ENCODE measurements at regions not wholly inside any gene's neighbourhood (a gene's known extent, or its start where the extent isn't known, plus 50 kb on each side); places are given as distances from the start of the nearest gene placed in this dataset.

DNA sequence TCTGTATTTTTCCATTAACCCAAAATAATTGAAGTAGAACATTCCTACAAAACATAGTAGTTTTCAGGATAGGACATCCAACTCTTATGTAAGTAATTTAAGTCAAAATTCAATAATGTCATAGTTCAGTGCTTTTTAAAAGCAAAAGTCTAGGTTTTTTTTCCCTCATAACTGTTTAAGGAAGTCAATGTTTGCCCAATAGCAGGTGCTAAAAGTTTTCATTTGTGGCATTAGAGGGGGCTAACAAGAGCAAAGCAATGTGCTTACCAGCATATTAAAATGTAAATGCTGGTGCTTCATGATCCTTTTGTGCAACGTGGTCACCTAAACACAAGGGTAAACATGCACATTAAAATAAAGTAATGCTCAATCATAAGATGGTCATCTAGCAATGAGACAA lies 155.2 kb upstream of the PPP1R2C start:
- Histone ChIP-seq H4K20me1 (ENCODE audit: control insufficient read depth, insufficient read depth, low read length, poor library complexity, severe bottlenecking) (no peaks in the 10 kb centered on the region), H3K4me1 (ENCODE audit: control insufficient read depth in 2 of 2, insufficient read depth in 2 of 2, low read length in 2 of 2) (peaks cover 24 to 28% of the 10 kb centered on the region in 2 donors), H2AFZ (ENCODE audit: insufficient read depth, low read depth, low read length, poor library complexity, severe bottlenecking) (no peak overlapping the region), H3K9ac (ENCODE audit: low read length) (no peak overlapping the region), H3K36me3 (replicated peaks in 1 of 2; ENCODE audit: control extremely low read depth in 1 of 2, control insufficient read depth in 1 of 2, extremely low read depth in 1 of 2, insufficient read depth in 2 of 2, low read length in 1 of 2) (no peaks in the 10 kb centered on the region), H3K27ac (ENCODE audit: low read length in 2 of 2) (no peak overlapping the region), H3K4me3 (ENCODE audit: control extremely low read depth in 1 of 5, extremely low read depth in 1 of 5, insufficient read depth in 1 of 5, low read depth in 2 of 5, low read length in 4 of 5) (no peak overlapping the region), H3K27me3 (replicated peaks in 1 of 4; ENCODE audit: control extremely low read depth in 1 of 4, control insufficient read depth in 3 of 4, insufficient read depth in 4 of 4, low read length in 3 of 4) (no peaks in the 10 kb centered on the region), H3K4me2 (replicated peaks; ENCODE audit: low read depth, low read length, poor library complexity, severe bottlenecking) (peak overlapping the region; percentile 51), H3K79me2 (ENCODE audit: control insufficient read depth, insufficient read depth, low read length) (no peaks in the 10 kb centered on the region), H3K9me3 (ENCODE audit: control extremely low read depth in 1 of 3, control insufficient read depth in 2 of 3, insufficient read depth in 1 of 3, low read length in 2 of 3) (peaks cover 0 to 4% (median 3%) of the 10 kb centered on the region in 3 donors)
- ATAC-seq (ENCODE audit: low read depth) (no peak), DNase-seq (no peak)
- CTCF ChIA-PET = no interaction called here
- Mint-ChIP-seq H3K9me3 (ENCODE audit: insufficient read depth) (no peaks in the 10 kb centered on the region), H3K27ac (peak overlapping the region; percentile 94), H3K4me1 (peaks cover 39% of the 10 kb centered on the region), H3K4me3 (peak overlapping the region; percentile 48), H3K27me3 (no peaks in the 10 kb centered on the region)
- intact Hi-C loops (cut with micrococcal nuclease) = loop anchor here (10.0 kb wide), 1 partner anchor 68 kb away; no protein-coding TSS in a partner anchor
- POLR2A ChIA-PET = no interaction called here
- WGBS (ENCODE audit: insufficient coverage) = no CpG with 5 or more reads among the region's 1 CpG
- no peak for TF ChIP-seq EZH2 (IDR thresholded peaks at IDR 0.05; ENCODE audit: borderline replicate concordance, insufficient read depth, low read depth, low read length, poor library complexity, severe bottlenecking)
- TF ChIP-seq, protein P1, sequence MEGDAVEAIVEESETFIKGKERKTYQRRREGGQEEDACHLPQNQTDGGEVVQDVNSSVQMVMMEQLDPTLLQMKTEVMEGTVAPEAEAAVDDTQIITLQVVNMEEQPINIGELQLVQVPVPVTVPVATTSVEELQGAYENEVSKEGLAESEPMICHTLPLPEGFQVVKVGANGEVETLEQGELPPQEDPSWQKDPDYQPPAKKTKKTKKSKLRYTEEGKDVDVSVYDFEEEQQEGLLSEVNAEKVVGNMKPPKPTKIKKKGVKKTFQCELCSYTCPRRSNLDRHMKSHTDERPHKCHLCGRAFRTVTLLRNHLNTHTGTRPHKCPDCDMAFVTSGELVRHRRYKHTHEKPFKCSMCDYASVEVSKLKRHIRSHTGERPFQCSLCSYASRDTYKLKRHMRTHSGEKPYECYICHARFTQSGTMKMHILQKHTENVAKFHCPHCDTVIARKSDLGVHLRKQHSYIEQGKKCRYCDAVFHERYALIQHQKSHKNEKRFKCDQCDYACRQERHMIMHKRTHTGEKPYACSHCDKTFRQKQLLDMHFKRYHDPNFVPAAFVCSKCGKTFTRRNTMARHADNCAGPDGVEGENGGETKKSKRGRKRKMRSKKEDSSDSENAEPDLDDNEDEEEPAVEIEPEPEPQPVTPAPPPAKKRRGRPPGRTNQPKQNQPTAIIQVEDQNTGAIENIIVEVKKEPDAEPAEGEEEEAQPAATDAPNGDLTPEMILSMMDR (IDR thresholded peaks at IDR 0.05) = no peak

DNA sequence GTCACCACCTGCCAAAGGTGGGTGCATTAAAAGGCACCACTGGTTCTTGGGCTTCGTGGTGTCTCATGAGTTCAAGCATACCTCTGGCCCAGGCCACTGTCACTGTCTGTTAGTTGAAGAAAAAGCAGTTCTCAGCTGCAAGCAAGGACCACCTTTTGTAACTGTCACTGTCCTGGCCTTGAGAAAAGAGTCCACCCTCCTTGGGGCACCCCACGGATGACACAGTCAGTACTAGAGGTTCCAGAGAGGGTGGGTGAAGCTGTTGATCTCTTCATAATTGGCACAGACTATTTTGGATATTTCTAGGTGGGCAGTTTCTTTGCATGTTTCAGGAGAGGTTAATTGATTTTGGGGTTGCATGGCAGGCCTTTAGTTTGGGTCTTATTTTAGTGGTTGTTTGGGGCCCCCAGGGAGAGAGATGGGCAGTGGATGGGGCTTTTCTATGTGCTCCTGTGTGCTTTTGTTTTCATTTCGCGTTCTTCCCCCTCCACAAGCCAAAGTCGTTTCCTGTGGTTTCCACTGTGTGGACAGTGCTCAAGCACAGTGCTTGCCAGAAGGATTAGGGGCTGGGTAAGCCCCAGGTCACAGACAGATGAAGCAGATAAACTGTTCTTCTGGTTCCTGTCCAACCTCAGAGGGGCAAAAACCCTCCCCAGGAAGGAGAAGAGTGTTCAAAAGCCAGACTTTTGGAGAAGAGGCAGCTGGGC lies 156.2 kb upstream of the PPP1R2C start:
- no peaks in the 10 kb centered on the region for H3K27me3 Mint-ChIP-seq

More for the DNA sequence above, 156.2 kb upstream of the PPP1R2C start:
- DNase-seq = peak; percentile 57
- Histone ChIP-seq H3K4me2 (replicated peaks; ENCODE audit: low read depth, low read length, poor library complexity, severe bottlenecking) (peak overlapping the region; percentile 51), H3K27ac (ENCODE audit: low read length in 2 of 2) (peak overlapping the region; percentile 58 to 63), H3K79me2 (ENCODE audit: control insufficient read depth, insufficient read depth, low read length) (no peaks in the 10 kb centered on the region), H3K27me3 (replicated peaks in 1 of 4; ENCODE audit: control extremely low read depth in 1 of 4, control insufficient read depth in 3 of 4, insufficient read depth in 4 of 4, low read length in 3 of 4) (no peaks in the 10 kb centered on the region), H3K9ac (ENCODE audit: low read length) (peak overlapping the region; percentile 10), H3K4me1 (ENCODE audit: control insufficient read depth in 2 of 2, insufficient read depth in 2 of 2, low read length in 2 of 2) (peaks cover 24 to 31% of the 10 kb centered on the region in 2 donors), H2AFZ (ENCODE audit: insufficient read depth, low read depth, low read length, poor library complexity, severe bottlenecking) (peak overlapping the region; percentile 29), H3K9me3 (ENCODE audit: control extremely low read depth in 1 of 3, control insufficient read depth in 2 of 3, insufficient read depth in 1 of 3, low read length in 2 of 3) (peaks cover 0 to 11% (median 3%) of the 10 kb centered on the region in 3 donors), H3K4me3 (ENCODE audit: control extremely low read depth in 1 of 5, extremely low read depth in 1 of 5, insufficient read depth in 1 of 5, low read depth in 2 of 5, low read length in 4 of 5) (peak overlapping the region in 2 of 5 experiments; percentile 6 to 7), H3K36me3 (replicated peaks in 1 of 2; ENCODE audit: control extremely low read depth in 1 of 2, control insufficient read depth in 1 of 2, extremely low read depth in 1 of 2, insufficient read depth in 2 of 2, low read length in 1 of 2) (no peaks in the 10 kb centered on the region), H4K20me1 (ENCODE audit: control insufficient read depth, insufficient read depth, low read length, poor library complexity, severe bottlenecking) (no peaks in the 10 kb centered on the region)
- TF ChIP-seq, protein P1 (IDR thresholded peaks at IDR 0.05) = no peak
- no peak for TF ChIP-seq EZH2 (IDR thresholded peaks at IDR 0.05; ENCODE audit: borderline replicate concordance, insufficient read depth, low read depth, low read length, poor library complexity, severe bottlenecking)
- POLR2A ChIA-PET = no interaction called here
- Mint-ChIP-seq H3K4me1 (peaks cover 41% of the 10 kb centered on the region), H3K9me3 (ENCODE audit: insufficient read depth) (peaks cover 3% of the 10 kb centered on the region), H3K4me3 (peak overlapping the region; percentile 71), H3K27ac (peak overlapping the region; percentile 94)
- WGBS (ENCODE audit: insufficient coverage) = 13% methylated on average over 1 of the region's 5 CpGs
- ATAC-seq (ENCODE audit: low read depth) = peak; percentile 90
- intact Hi-C loops (cut with micrococcal nuclease) = loop anchor here (10.0 kb wide), 1 partner anchor 69 kb away; no protein-coding TSS in a partner anchor
- CTCF ChIA-PET = no interaction called here

Data from B cell (primary cell).